ENCODE measurements at regions not wholly inside any gene's neighbourhood (a gene's known extent, or its start where the extent isn't known, plus 50 kb on each side); places are given as distances from the start of the nearest gene placed in this dataset.

GRCh38 chr4:59956366-59956765 lies 1243.8 kb upstream of the ADGRL3 start:
- DNase-seq (ENCODE audit: low read depth): no peak
- H3K36me3 ChIP-seq (ENCODE audit: control insufficient read depth, insufficient read depth, low read length): no peaks in the 10 kb centered on the region
- H3K27me3 ChIP-seq (ENCODE audit: control insufficient read depth, insufficient read depth, low read length): no peaks in the 10 kb centered on the region
- no peak for TF ChIP-seq CTCF (IDR thresholded peaks at IDR 0.05; ENCODE audit: insufficient read depth, low read length, poor library complexity, severe bottlenecking)
- H3K4me3 ChIP-seq (ENCODE audit: low read depth, low read length): no peak overlapping the region

GRCh38 chr4:59960143-59960542 lies 1240.0 kb upstream of the ADGRL3 start:
- no peak for TF ChIP-seq CTCF (IDR thresholded peaks at IDR 0.05; ENCODE audit: insufficient read depth, low read length, poor library complexity, severe bottlenecking)

GRCh38 chr4:59966758-59967157 lies 1233.4 kb upstream of the ADGRL3 start:
- H3K36me3 ChIP-seq (ENCODE audit: control insufficient read depth, insufficient read depth, low read length): no peaks in the 10 kb centered on the region
- H3K4me3 ChIP-seq (ENCODE audit: low read depth, low read length): no peak overlapping the region
- TF ChIP-seq CTCF (IDR thresholded peaks at IDR 0.05; ENCODE audit: insufficient read depth, low read length, poor library complexity, severe bottlenecking): no peak
- no peak for DNase-seq (ENCODE audit: low read depth)
- H3K27me3 ChIP-seq (ENCODE audit: control insufficient read depth, insufficient read depth, low read length): no peaks in the 10 kb centered on the region

More at GRCh38 chr4:59960143-59960542, 1240.0 kb upstream of the ADGRL3 start:
- no peak for DNase-seq (ENCODE audit: low read depth)
- Histone ChIP-seq H3K4me3 (ENCODE audit: low read depth, low read length) (no peak overlapping the region), H3K36me3 (ENCODE audit: control insufficient read depth, insufficient read depth, low read length) (no peaks in the 10 kb centered on the region), H3K27me3 (ENCODE audit: control insufficient read depth, insufficient read depth, low read length) (no peaks in the 10 kb centered on the region)

- Histone ChIP-seq H3K4me3 (ENCODE audit: low read depth, low read length) (no peak overlapping the region), H3K27me3 (ENCODE audit: control insufficient read depth, insufficient read depth, low read length) (no peaks in the 10 kb centered on the region), H3K36me3 (ENCODE audit: control insufficient read depth, insufficient read depth, low read length) (no peaks in the 10 kb centered on the region)
- DNase-seq (ENCODE audit: low read depth): no peak
- TF ChIP-seq CTCF (IDR thresholded peaks at IDR 0.05; ENCODE audit: insufficient read depth, low read length, poor library complexity, severe bottlenecking): no peak
Observed at GRCh38 chr4:59968796-59969195, 1231.3 kb upstream of the ADGRL3 start.

GRCh38 chr4:59969909-59970308 lies 1230.2 kb upstream of the ADGRL3 start:
- no peak overlapping the region for H3K4me3 ChIP-seq (ENCODE audit: low read depth, low read length)
- H3K27me3 ChIP-seq (ENCODE audit: control insufficient read depth, insufficient read depth, low read length): no peaks in the 10 kb centered on the region
- no peaks in the 10 kb centered on the region for H3K36me3 ChIP-seq (ENCODE audit: control insufficient read depth, insufficient read depth, low read length)
- TF ChIP-seq CTCF (IDR thresholded peaks at IDR 0.05; ENCODE audit: insufficient read depth, low read length, poor library complexity, severe bottlenecking): no peak
- DNase-seq (ENCODE audit: low read depth): no peak

- Histone ChIP-seq H3K27me3 (ENCODE audit: control insufficient read depth, insufficient read depth, low read length) (no peaks in the 10 kb centered on the region), H3K36me3 (ENCODE audit: control insufficient read depth, insufficient read depth, low read length) (no peaks in the 10 kb centered on the region), H3K4me3 (ENCODE audit: low read depth, low read length) (no peak overlapping the region)
- no peak for TF ChIP-seq CTCF (IDR thresholded peaks at IDR 0.05; ENCODE audit: insufficient read depth, low read length, poor library complexity, severe bottlenecking)
- DNase-seq (ENCODE audit: low read depth): no peak
Observed at GRCh38 chr4:59971952-59972351, 1228.2 kb upstream of the ADGRL3 start.

All from kidney epithelial cell (primary cell).